GM12891 (cell line): ENCODE measurements at regions not wholly inside any gene's neighbourhood (a gene's known extent, or its start where the extent isn't known, plus 50 kb on each side); places are given as distances from the start of the nearest gene placed in this dataset.

Experiments used
- DNase-seq: peaks from one replicate; pipeline ENCODE4 v3.0.0; 2011; ENCODE audit warnings: low spot score; ENCODE audit not compliant: insufficient read length
- FAIRE-seq: peaks from 2 replicates; lab custom pipeline; 2011; peaks lifted over from hg19 to GRCh38; lab: Jason Lieb, UNC
- PAX5 ChIP-seq: IDR thresholded peaks from 2 replicates; pipeline ENCODE4 v1.6.1; 2011; ENCODE audit warnings: low read length, moderate library complexity, mild to moderate bottlenecking; ENCODE audit not compliant: insufficient read depth, severe bottlenecking
- POLR2A ChIP-seq: IDR thresholded peaks from 2 replicates; pipeline ENCODE4 v1.6.1; 2011; ENCODE audit warnings: low read depth, low read length, control low read depth
- POLR2AphosphoS5 ChIP-seq: IDR thresholded peaks from 2 replicates; pipeline ENCODE4 v1.6.1; 2011; ENCODE audit warnings: low read depth, low read length, control low read depth
- POU2F2 ChIP-seq: IDR thresholded peaks from 2 replicates; pipeline ENCODE4 v1.6.1; 2011; ENCODE audit warnings: low read depth, mild to moderate bottlenecking, control low read depth, low read length, moderate library complexity
- SPI1 ChIP-seq: IDR thresholded peaks from 2 replicates; pipeline ENCODE4 v1.6.1; 2011; ENCODE audit warnings: low read depth, low read length, control low read depth
- TAF1 ChIP-seq: IDR thresholded peaks from 2 replicates; pipeline ENCODE4 v1.6.1; 2011; ENCODE audit warnings: low read depth, low read length, control low read depth

- TF ChIP-seq POU2F2 (no peak), SPI1 (no peak), POLR2A (no peak), POLR2AphosphoS5 (no peak), PAX5 (no peak), TAF1 (no peak)
- DNase-seq (no peak), FAIRE-seq (no peak)
These were observed 567.9 kb downstream of the MED13L start for GRCh38 chr12:115709540-115710011.

- DNase-seq (no peak), FAIRE-seq (no peak)
- TF ChIP-seq POLR2A (no peak), POLR2AphosphoS5 (no peak), SPI1 (no peak), TAF1 (no peak), POU2F2 (no peak), PAX5 (no peak)
These were observed 568.7 kb downstream of the MED13L start for GRCh38 chr12:115708801-115709200.

- no peak for DNase-seq
- no peak for FAIRE-seq
- TF ChIP-seq SPI1 (no peak), POLR2A (no peak), POU2F2 (no peak), PAX5 (no peak), TAF1 (no peak), POLR2AphosphoS5 (no peak)
These were observed 576.5 kb downstream of the MED13L start for GRCh38 chr12:115700896-115701465.

- TF ChIP-seq SPI1 (no peak), PAX5 (no peak), POU2F2 (no peak), TAF1 (no peak), POLR2AphosphoS5 (no peak), POLR2A (no peak)
- no peak for DNase-seq
- FAIRE-seq: no peak
These were observed 577.4 kb downstream of the MED13L start for GRCh38 chr12:115700081-115700480.

- TF ChIP-seq PAX5: no peak
- TF ChIP-seq POU2F2: no peak
- TF ChIP-seq SPI1: no peak
- no peak for TF ChIP-seq POLR2A
- no peak for TF ChIP-seq POLR2AphosphoS5
- no peak for TF ChIP-seq TAF1
- DNase-seq: no peak
- FAIRE-seq: no peak
These were observed 579.2 kb downstream of the MED13L start for GRCh38 chr12:115698257-115698656.

GRCh38 chr12:115697340-115697739, 580.2 kb downstream of the MED13L start:
- FAIRE-seq (no peak), DNase-seq (no peak)
- TF ChIP-seq TAF1 (no peak), SPI1 (no peak), POLR2AphosphoS5 (no peak), PAX5 (no peak), POU2F2 (no peak), POLR2A (no peak)

GRCh38 chr12:115694564-115694963, 582.9 kb downstream of the MED13L start:
- DNase-seq (no peak), FAIRE-seq (no peak)
- TF ChIP-seq POLR2A (no peak), SPI1 (no peak), POLR2AphosphoS5 (no peak), POU2F2 (no peak), TAF1 (no peak), PAX5 (no peak)

GRCh38 chr12:115693970-115694369, 583.5 kb downstream of the MED13L start:
- TF ChIP-seq PAX5 (no peak), TAF1 (no peak), POLR2A (no peak), POLR2AphosphoS5 (no peak), POU2F2 (no peak), SPI1 (no peak)
- DNase-seq: no peak
- no peak for FAIRE-seq

GRCh38 chr12:115691123-115691522, 586.4 kb downstream of the MED13L start:
- DNase-seq (no peak), FAIRE-seq (no peak)
- TF ChIP-seq POLR2AphosphoS5 (no peak), PAX5 (no peak), SPI1 (no peak), TAF1 (no peak), POU2F2 (no peak), POLR2A (no peak)

- no peak for DNase-seq
- FAIRE-seq: no peak
- TF ChIP-seq PAX5 (no peak), TAF1 (no peak), POLR2A (no peak), SPI1 (no peak), POLR2AphosphoS5 (no peak), POU2F2 (no peak)
These were observed 590.4 kb downstream of the MED13L start for GRCh38 chr12:115687094-115687493.

- no peak for TF ChIP-seq SPI1
- TF ChIP-seq POLR2A: no peak
- no peak for TF ChIP-seq PAX5
- no peak for TF ChIP-seq POLR2AphosphoS5
- no peak for TF ChIP-seq TAF1
- no peak for FAIRE-seq
- no peak for DNase-seq
These were observed 594.2 kb downstream of the MED13L start for GRCh38 chr12:115683240-115683780.
